IMR-90 (cell line): ENCODE measurements at regions not wholly inside any gene's neighbourhood (a gene's known extent, or its start where the extent isn't known, plus 50 kb on each side); places are given as distances from the start of the nearest gene placed in this dataset.

Experiments used
- ATAC-seq: fragments of 200-7000 bp; cut with Tn5 transposase; 2 replicates; pipeline ENCODE4 v1.9.1; 2020; ENCODE audit warnings: low read depth, mild to moderate bottlenecking, moderate library complexity
- BruUV-seq: library from RNA; stranded (reverse); fragments of 400-500 nt; replicated peaks from 2 replicates; lab custom pipeline; 2021; lab: Mats Ljungman, UMichigan
- CTCF ChIA-PET: fragments of 300-600 bp; formaldehyde crosslinking; extraction: SDS; loops from one replicate; lab custom pipeline; 2021; ENCODE audit warnings: antibody characterized with exemption; lab: Yijun Ruan, JAX
- POLR2A ChIA-PET: fragments of 300-600 bp; sonication (Branson Sonifier 250); formaldehyde crosslinking; loops from one replicate; lab custom pipeline; 2022; ENCODE audit warnings: antibody characterized with exemption; ENCODE audit not compliant: unreplicated experiment; lab: Charles Lee
- DNase-seq: peaks from one replicate; pipeline ENCODE4 v3.0.0; 2013
- H2AFZ ChIP-seq: replicated peaks from 2 replicates; pipeline ENCODE3; 2013; ENCODE audit warnings: low read length, mild to moderate bottlenecking; ENCODE audit not compliant: poor library complexity
- H2AK5ac ChIP-seq: 2 replicates; pipeline ENCODE4 v1.6.1; 2013; ENCODE audit warnings: low read depth, low read length, inconsistent platforms
- H2AK9ac ChIP-seq: replicated peaks from 2 replicates; pipeline ENCODE3; 2013; ENCODE audit warnings: mild to moderate bottlenecking, low read depth, low read length, moderate library complexity; ENCODE audit not compliant: poor library complexity
- H2BK120ac ChIP-seq: 2 replicates; pipeline ENCODE4 v1.6.1; 2013; ENCODE audit warnings: low read depth, low read length, inconsistent platforms
- H2BK15ac ChIP-seq: 3 replicates; pipeline ENCODE4 v1.6.1; 2013; ENCODE audit warnings: low read depth, low read length, inconsistent platforms
- H2BK20ac ChIP-seq: 2 replicates; pipeline ENCODE4 v1.6.1; 2013; ENCODE audit warnings: low read depth, mild to moderate bottlenecking, inconsistent platforms, low read length, moderate library complexity
- H2BK5ac ChIP-seq: 2 replicates; pipeline ENCODE4 v1.6.1; 2013; ENCODE audit warnings: mild to moderate bottlenecking, low read depth, low read length, inconsistent platforms; ENCODE audit not compliant: poor library complexity, severe bottlenecking
- H3K14ac ChIP-seq: replicated peaks from 2 replicates; pipeline ENCODE4 v1.6.1; 2013; ENCODE audit warnings: low read depth, low read length, inconsistent platforms
- H3K18ac ChIP-seq: 2 replicates; pipeline ENCODE4 v1.6.1; 2013; ENCODE audit warnings: low read depth, low read length, control low read depth
- H3K23ac ChIP-seq: 2 replicates; pipeline ENCODE4 v1.6.1; 2013; ENCODE audit warnings: low read depth, low read length, inconsistent platforms
- H3K27ac ChIP-seq: 2 replicates; pipeline ENCODE4 v1.5.1; 2013; ENCODE audit warnings: mild to moderate bottlenecking, control low read depth, low read length; ENCODE audit not compliant: insufficient read depth
- H3K27me3 ChIP-seq: 2 replicates; pipeline ENCODE4 v1.6.1; 2013; ENCODE audit warnings: low read length; ENCODE audit not compliant: control insufficient read depth, insufficient read depth
- H3K36me3 ChIP-seq: 2 replicates; pipeline ENCODE4 v1.6.1; 2013; ENCODE audit warnings: low read length, mixed read lengths; ENCODE audit not compliant: control insufficient read depth, insufficient read depth
- H3K4ac ChIP-seq: 2 replicates; pipeline ENCODE4 v1.6.1; 2013; ENCODE audit warnings: low read depth, low read length, inconsistent platforms
- H3K4me1 ChIP-seq: 2 replicates; pipeline ENCODE4 v1.6.1; 2013; ENCODE audit warnings: low read length, mixed read lengths; ENCODE audit not compliant: control insufficient read depth, insufficient read depth
- H3K4me2 ChIP-seq: 2 replicates; pipeline ENCODE4 v1.6.1; 2013; ENCODE audit warnings: low read depth, mild to moderate bottlenecking, control low read depth, low read length, moderate library complexity
- H3K4me3 ChIP-seq: 2 replicates; pipeline ENCODE4 v1.5.1; 2013; ENCODE audit warnings: low read depth, mild to moderate bottlenecking, control low read depth, low read length, moderate library complexity; ENCODE audit not compliant: insufficient read depth
- H3K56ac ChIP-seq: 2 replicates; pipeline ENCODE4 v1.6.1; 2013; ENCODE audit warnings: low read length, inconsistent platforms; ENCODE audit not compliant: insufficient read depth; ENCODE audit errors: extremely low read depth
- H3K79me1 ChIP-seq, 2 experiments: 2 replicates each; pipeline ENCODE4 v1.6.1; 2013; ENCODE audit warnings: low read length in 2 of 2, inconsistent platforms in 1 of 2, low read depth in 1 of 2
- H3K9ac ChIP-seq: 2 replicates; pipeline ENCODE4 v1.6.1; 2013; ENCODE audit warnings: low read depth, low read length, control low read depth
- H3K9me1 ChIP-seq: 2 replicates; pipeline ENCODE4 v1.6.1; 2013; ENCODE audit warnings: low read length, inconsistent platforms; ENCODE audit not compliant: insufficient read depth
- H3K9me3 ChIP-seq: 2 replicates; pipeline ENCODE4 v1.6.1; 2013; ENCODE audit warnings: low read length; ENCODE audit not compliant: control insufficient read depth, insufficient read depth
- H4K20me1 ChIP-seq: 2 replicates; pipeline ENCODE4 v1.6.1; 2013; ENCODE audit warnings: low read length, inconsistent platforms; ENCODE audit not compliant: insufficient read depth
- H4K5ac ChIP-seq: 2 replicates; pipeline ENCODE4 v1.6.1; 2013; ENCODE audit warnings: mild to moderate bottlenecking, low read depth, low read length, control low read depth
- H4K8ac ChIP-seq, 2 experiments: 2 replicates each; pipeline ENCODE4 v1.6.1; 2013; ENCODE audit warnings: low read depth in 2 of 2, low read length in 2 of 2, control low read depth in 1 of 2, inconsistent platforms in 1 of 2
- H4K91ac ChIP-seq: 2 replicates; pipeline ENCODE4 v1.6.1; 2013; ENCODE audit warnings: low read depth, low read length, inconsistent platforms; ENCODE audit not compliant: insufficient read depth
- CEBPB ChIP-seq: IDR thresholded peaks from 2 replicates; pipeline ENCODE4 v1.6.1; 2012; ENCODE audit warnings: low read depth, low read length, improper control_type of control experiment
- CHD1 ChIP-seq: IDR thresholded peaks from 2 replicates; pipeline ENCODE4 v1.6.1; 2012; ENCODE audit warnings: low read depth, low read length, improper control_type of control experiment
- FOS ChIP-seq: fragments of 150-350 bp; IDR thresholded peaks from 2 replicates; pipeline ENCODE4 v1.6.1; 2016; ENCODE audit warnings: low read depth, low read length
- MAFK ChIP-seq: IDR thresholded peaks from 2 replicates; pipeline ENCODE4 v1.6.1; 2012; ENCODE audit warnings: low read depth, low read length, improper control_type of control experiment
- MXI1 ChIP-seq: IDR thresholded peaks from 2 replicates; pipeline ENCODE4 v1.6.1; 2012; ENCODE audit warnings: low read depth, mild to moderate bottlenecking, low read length, moderate library complexity, borderline replicate concordance
- NFE2L2 ChIP-seq: fragments of 150-350 bp; IDR thresholded peaks from 2 replicates; pipeline ENCODE4 v1.6.1; 2016; ENCODE audit warnings: low read depth, mild to moderate bottlenecking, low read length
- POLR2A ChIP-seq: IDR thresholded peaks from 2 replicates; pipeline ENCODE4 v1.6.1; 2012; ENCODE audit warnings: mild to moderate bottlenecking, low read depth, low read length
- RAD21 ChIP-seq: IDR thresholded peaks from 2 replicates; pipeline ENCODE4 v1.6.1; 2012; ENCODE audit warnings: low read length, improper control_type of control experiment
- RCOR1 ChIP-seq: IDR thresholded peaks from 2 replicates; pipeline ENCODE4 v1.6.1; 2012; ENCODE audit warnings: mild to moderate bottlenecking, low read length, improper control_type of control experiment; ENCODE audit not compliant: insufficient replicate concordance
- RFX5 ChIP-seq: IDR thresholded peaks from 2 replicates; pipeline ENCODE4 v1.8.0; 2012; ENCODE audit warnings: low read depth, mild to moderate bottlenecking, low read length, moderate library complexity
- SMC3 ChIP-seq: fragments of 150-350 bp; IDR thresholded peaks from 2 replicates; pipeline ENCODE4 v1.6.1; 2016; ENCODE audit warnings: low read depth, mild to moderate bottlenecking, antibody characterized with exemption, low read length, moderate library complexity
- USF2 ChIP-seq: fragments of 150-350 bp; IDR thresholded peaks from 2 replicates; pipeline ENCODE4 v1.6.1; 2017; ENCODE audit warnings: mild to moderate bottlenecking, antibody characterized with exemption, low read length, low read depth
- WGBS, 2 experiments: methylation state at CpG; one replicate each; pipeline versions ENCODE4 v1.1.5 to v1.1.7; 2013; ENCODE audit warnings: missing lambda C conversion rate in 2 of 2; ENCODE audit not compliant: insufficient read length in 1 of 2; ENCODE audit errors: extremely low coverage in 2 of 2; 5-methylcytosine and 5-hydroxymethylcytosine counted together
- dilution Hi-C: fragments of 300-500 bp; cut with HindIII; formaldehyde crosslinking; loops from one replicate; pipeline ENCODE4 v1.14.3; 2018; ENCODE audit warnings: low sequenced_read_pairs; ENCODE audit not compliant: unreplicated experiment
- in situ Hi-C: fragments of 300-500 bp; cut with MboI; formaldehyde crosslinking; loops from 3 replicates; pipeline ENCODE4 v1.14.3; 2019; ENCODE audit warnings: low sequenced_read_pairs, inconsistent platforms, mixed read lengths
- intact Hi-C: fragments of 100-400 bp; cut with micrococcal nuclease; formaldehyde crosslinking; loops from 2 replicates; pipeline ENCODE4 v1.10.0; 2022
- TF ChIP-seq, protein P1 (sequence below): conservative IDR thresholded peaks from 2 replicates; pipeline ENCODE4 v1.5.1; 2012; ENCODE audit warnings: mild to moderate bottlenecking, low read depth, low read length, improper control_type of control experiment
- TF ChIP-seq, protein P2 (sequence below): fragments of 150-350 bp; IDR thresholded peaks from 2 replicates; pipeline ENCODE4 v1.6.1; 2016; ENCODE audit warnings: low read depth, mild to moderate bottlenecking, low read length, moderate library complexity, borderline replicate concordance

- Histone ChIP-seq H3K9me1 (no peaks in the 10 kb centered on the region), H3K4me3 (no peak overlapping the region), H2AK9ac (no peak overlapping the region), H2AFZ (no peak overlapping the region), H3K23ac (no peak overlapping the region), H3K56ac (no peak overlapping the region), H3K27ac (no peak overlapping the region), H4K91ac (no peak overlapping the region), H2AK5ac (no peak overlapping the region), H2BK15ac (no peak overlapping the region), H3K27me3 (no peaks in the 10 kb centered on the region), H3K4ac (no peak overlapping the region), H3K79me1 (no peaks in the 10 kb centered on the region), H2BK20ac (no peak overlapping the region), H3K4me2 (no peak overlapping the region), H3K18ac (no peak overlapping the region), H4K20me1 (no peaks in the 10 kb centered on the region), H3K9me3 (peaks cover 23% of the 10 kb centered on the region), H2BK5ac (no peak overlapping the region), H2BK120ac (no peak overlapping the region), H4K5ac (no peak overlapping the region), H3K9ac (no peak overlapping the region), H3K4me1 (no peaks in the 10 kb centered on the region), H4K8ac (no peak overlapping the region), H3K14ac (no peak overlapping the region), H3K36me3 (no peaks in the 10 kb centered on the region)
- no CpG with 5 or more reads among the region's 3 CpGs for WGBS, 2 experiments
- in situ Hi-C loops (no loop called here), dilution Hi-C loops (no loop called here), intact Hi-C loops (no loop called here)
- DNase-seq (no peak), ATAC-seq (no peak)
- no peak for TF ChIP-seq POLR2A
- TF ChIP-seq MAFK = no peak
- no peak for TF ChIP-seq RFX5
- no peak for TF ChIP-seq RCOR1
- TF ChIP-seq CHD1 = no peak
- TF ChIP-seq SMC3 = no peak
- TF ChIP-seq USF2 = no peak
- no peak for TF ChIP-seq CEBPB
- TF ChIP-seq, protein P1, sequence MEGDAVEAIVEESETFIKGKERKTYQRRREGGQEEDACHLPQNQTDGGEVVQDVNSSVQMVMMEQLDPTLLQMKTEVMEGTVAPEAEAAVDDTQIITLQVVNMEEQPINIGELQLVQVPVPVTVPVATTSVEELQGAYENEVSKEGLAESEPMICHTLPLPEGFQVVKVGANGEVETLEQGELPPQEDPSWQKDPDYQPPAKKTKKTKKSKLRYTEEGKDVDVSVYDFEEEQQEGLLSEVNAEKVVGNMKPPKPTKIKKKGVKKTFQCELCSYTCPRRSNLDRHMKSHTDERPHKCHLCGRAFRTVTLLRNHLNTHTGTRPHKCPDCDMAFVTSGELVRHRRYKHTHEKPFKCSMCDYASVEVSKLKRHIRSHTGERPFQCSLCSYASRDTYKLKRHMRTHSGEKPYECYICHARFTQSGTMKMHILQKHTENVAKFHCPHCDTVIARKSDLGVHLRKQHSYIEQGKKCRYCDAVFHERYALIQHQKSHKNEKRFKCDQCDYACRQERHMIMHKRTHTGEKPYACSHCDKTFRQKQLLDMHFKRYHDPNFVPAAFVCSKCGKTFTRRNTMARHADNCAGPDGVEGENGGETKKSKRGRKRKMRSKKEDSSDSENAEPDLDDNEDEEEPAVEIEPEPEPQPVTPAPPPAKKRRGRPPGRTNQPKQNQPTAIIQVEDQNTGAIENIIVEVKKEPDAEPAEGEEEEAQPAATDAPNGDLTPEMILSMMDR = no peak
- TF ChIP-seq, protein P2, sequence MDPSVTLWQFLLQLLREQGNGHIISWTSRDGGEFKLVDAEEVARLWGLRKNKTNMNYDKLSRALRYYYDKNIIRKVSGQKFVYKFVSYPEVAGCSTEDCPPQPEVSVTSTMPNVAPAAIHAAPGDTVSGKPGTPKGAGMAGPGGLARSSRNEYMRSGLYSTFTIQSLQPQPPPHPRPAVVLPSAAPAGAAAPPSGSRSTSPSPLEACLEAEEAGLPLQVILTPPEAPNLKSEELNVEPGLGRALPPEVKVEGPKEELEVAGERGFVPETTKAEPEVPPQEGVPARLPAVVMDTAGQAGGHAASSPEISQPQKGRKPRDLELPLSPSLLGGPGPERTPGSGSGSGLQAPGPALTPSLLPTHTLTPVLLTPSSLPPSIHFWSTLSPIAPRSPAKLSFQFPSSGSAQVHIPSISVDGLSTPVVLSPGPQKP = no peak
- TF ChIP-seq FOS = no peak
- no peak for TF ChIP-seq RAD21
- TF ChIP-seq MXI1 = no peak
- no peak for TF ChIP-seq NFE2L2
- POLR2A ChIA-PET = no interaction called here
- CTCF ChIA-PET = no interaction called here
- no TSS peak for BruUV-seq
Observed at GRCh38 chr14:94914191-94914590, 144.3 kb upstream of the GSC start.
